ENCODE measurements at regions not wholly inside any gene's neighbourhood (a gene's known extent, or its start where the extent isn't known, plus 50 kb on each side); places are given as distances from the start of the nearest gene placed in this dataset.

DNA sequence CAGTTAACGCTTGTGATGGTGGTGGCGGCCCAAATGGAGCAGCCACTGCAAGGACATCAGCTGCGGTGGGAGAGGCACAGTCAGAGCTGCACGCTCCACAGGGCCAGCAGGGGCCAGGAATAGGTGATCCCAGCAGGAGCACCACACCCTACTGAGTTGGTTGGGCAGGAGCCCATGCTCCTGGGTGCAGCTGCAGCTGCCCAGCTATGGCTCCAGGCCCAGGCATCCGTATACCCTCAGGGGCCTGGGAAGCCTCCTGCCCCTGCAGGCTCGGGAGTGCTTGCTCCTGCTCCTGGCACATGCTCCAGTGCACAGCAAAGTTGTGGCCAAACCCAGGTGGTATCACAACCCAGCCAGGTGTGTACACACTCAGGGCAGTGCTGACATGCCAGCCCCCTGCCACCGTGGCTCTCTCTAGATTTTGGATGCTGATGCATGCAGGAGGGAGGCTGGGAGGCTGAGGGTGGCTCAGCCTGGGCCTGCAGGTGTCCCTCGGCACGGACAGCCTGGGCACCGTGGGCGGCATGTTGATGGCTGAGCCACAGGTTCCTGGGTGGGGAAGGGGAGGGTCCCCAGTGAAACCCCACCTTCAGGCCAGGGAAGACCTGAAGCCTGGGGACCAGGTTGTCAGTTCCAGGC is 150.2 kb downstream of the CXXC4 start:
- TF ChIP-seq EP300 (IDR thresholded peaks at IDR 0.05), result no peak
- no peak for TF ChIP-seq POLR2AphosphoS5 (IDR thresholded peaks at IDR 0.05)
- TF ChIP-seq, protein P1, sequence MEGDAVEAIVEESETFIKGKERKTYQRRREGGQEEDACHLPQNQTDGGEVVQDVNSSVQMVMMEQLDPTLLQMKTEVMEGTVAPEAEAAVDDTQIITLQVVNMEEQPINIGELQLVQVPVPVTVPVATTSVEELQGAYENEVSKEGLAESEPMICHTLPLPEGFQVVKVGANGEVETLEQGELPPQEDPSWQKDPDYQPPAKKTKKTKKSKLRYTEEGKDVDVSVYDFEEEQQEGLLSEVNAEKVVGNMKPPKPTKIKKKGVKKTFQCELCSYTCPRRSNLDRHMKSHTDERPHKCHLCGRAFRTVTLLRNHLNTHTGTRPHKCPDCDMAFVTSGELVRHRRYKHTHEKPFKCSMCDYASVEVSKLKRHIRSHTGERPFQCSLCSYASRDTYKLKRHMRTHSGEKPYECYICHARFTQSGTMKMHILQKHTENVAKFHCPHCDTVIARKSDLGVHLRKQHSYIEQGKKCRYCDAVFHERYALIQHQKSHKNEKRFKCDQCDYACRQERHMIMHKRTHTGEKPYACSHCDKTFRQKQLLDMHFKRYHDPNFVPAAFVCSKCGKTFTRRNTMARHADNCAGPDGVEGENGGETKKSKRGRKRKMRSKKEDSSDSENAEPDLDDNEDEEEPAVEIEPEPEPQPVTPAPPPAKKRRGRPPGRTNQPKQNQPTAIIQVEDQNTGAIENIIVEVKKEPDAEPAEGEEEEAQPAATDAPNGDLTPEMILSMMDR (IDR thresholded peaks at IDR 0.05), result no peak
- TF ChIP-seq POLR2A (IDR thresholded peaks at IDR 0.05), result no peak

Measured in stomach (tissue), 4 donors.